K562 (cell line): ENCODE measurements at regions not wholly inside any gene's neighbourhood (a gene's known extent, or its start where the extent isn't known, plus 50 kb on each side); places are given as distances from the start of the nearest gene placed in this dataset.

Experiments used
- DIDO1 ChIP-seq: fragments of 450-650 bp; IDR thresholded peaks from 2 replicates; pipeline ENCODE4 v1.6.1; 2016; ENCODE audit warnings: low read depth, missing biosample characterization, missing genetic modification characterization
- FOXM1 ChIP-seq, 2 experiments: fragments of 450-650 bp in 1 of 2; sonication (generic) in 1 of 2; formaldehyde crosslinking in 1 of 2; IDR thresholded peaks; 2 replicates each; pipeline versions ENCODE4 v1.6.1 to v1.9.0; 2017 to 2022; ENCODE audit warnings: low read depth in 2 of 2, mild to moderate bottlenecking in 2 of 2, missing genetic modification reagents in 1 of 2, moderate library complexity in 1 of 2
- HMGN3 ChIP-seq: IDR thresholded peaks from 2 replicates; pipeline ENCODE4 v1.6.1; 2011; ENCODE audit warnings: borderline replicate concordance, low read depth, mild to moderate bottlenecking, mixed read lengths, low read length; ENCODE audit not compliant: insufficient read length; ENCODE audit errors: extremely low read depth
- L3MBTL2 ChIP-seq: fragments of 450-650 bp; IDR thresholded peaks from 2 replicates; pipeline ENCODE4 v1.6.1; 2016; ENCODE audit warnings: mild to moderate bottlenecking, moderate library complexity
- MAFG ChIP-seq: fragments of 450-650 bp; conservative IDR thresholded peaks from 2 replicates; pipeline ENCODE4 v1.6.1; 2016; ENCODE audit warnings: missing genetic modification characterization, missing compliant biosample characterization
- MTA1 ChIP-seq: fragments of 450-650 bp; IDR thresholded peaks from 2 replicates; pipeline ENCODE4 v1.6.1; 2017; ENCODE audit warnings: borderline replicate concordance
- NCOA6 ChIP-seq: fragments of 450-650 bp; IDR thresholded peaks from 2 replicates; pipeline ENCODE4 v1.6.1; 2017; ENCODE audit warnings: mild to moderate bottlenecking
- NONO ChIP-seq, 2 experiments: fragments of 200-400 bp in 1 of 2; fragments of 450-650 bp in 1 of 2; formaldehyde crosslinking in 1 of 2; IDR thresholded peaks; 2 replicates each; pipeline ENCODE4 v1.6.1; 2017; ENCODE audit warnings: low read depth in 2 of 2, mild to moderate bottlenecking in 2 of 2, moderate library complexity in 2 of 2, low read length in 1 of 2
- POLR2AphosphoS2 ChIP-seq: IDR thresholded peaks from 2 replicates; pipeline ENCODE4 v1.6.1; 2012; ENCODE audit warnings: low read length, improper control_type of control experiment
- POLR2AphosphoS5 ChIP-seq: IDR thresholded peaks from 2 replicates; pipeline ENCODE4 v1.6.1; 2011; ENCODE audit warnings: mild to moderate bottlenecking, low read depth, low read length, moderate library complexity; ENCODE audit not compliant: control insufficient read depth, insufficient read depth
- RBM34 ChIP-seq: fragments of 200-400 bp; formaldehyde crosslinking; IDR thresholded peaks from 2 replicates; pipeline ENCODE4 v1.6.1; 2018; ENCODE audit warnings: low read length, borderline replicate concordance; ENCODE audit not compliant: insufficient read depth
- SIX5 ChIP-seq, 2 experiments: IDR thresholded peaks; 2 replicates each; pipeline ENCODE4 v1.6.1; 2011; ENCODE audit warnings: low read length in 2 of 2, borderline replicate concordance in 1 of 2, low read depth in 1 of 2, mild to moderate bottlenecking in 1 of 2, moderate library complexity in 1 of 2; ENCODE audit not compliant: insufficient read depth in 1 of 2
- U2AF1 ChIP-seq: fragments of 200-400 bp; formaldehyde crosslinking; optimal IDR thresholded peaks from 2 replicates; pipeline ENCODE3; 2017; ENCODE audit warnings: mild to moderate bottlenecking, low read depth, low read length, moderate library complexity
- ZHX1 ChIP-seq: fragments of 150-350 bp; conservative IDR thresholded peaks from 2 replicates; pipeline ENCODE4 v1.6.1; 2014; ENCODE audit warnings: low read length
- TF ChIP-seq, protein P1 (sequence below): sonication (generic); formaldehyde crosslinking; IDR thresholded peaks from 2 replicates; pipeline ENCODE4 v1.8.1; 2023; ENCODE audit warnings: mild to moderate bottlenecking, missing genetic modification reagents
- TF ChIP-seq, protein P2 (sequence below): IDR thresholded peaks from 2 replicates; pipeline ENCODE4 v1.6.1; 2014; ENCODE audit warnings: antibody characterized with exemption

DNA sequence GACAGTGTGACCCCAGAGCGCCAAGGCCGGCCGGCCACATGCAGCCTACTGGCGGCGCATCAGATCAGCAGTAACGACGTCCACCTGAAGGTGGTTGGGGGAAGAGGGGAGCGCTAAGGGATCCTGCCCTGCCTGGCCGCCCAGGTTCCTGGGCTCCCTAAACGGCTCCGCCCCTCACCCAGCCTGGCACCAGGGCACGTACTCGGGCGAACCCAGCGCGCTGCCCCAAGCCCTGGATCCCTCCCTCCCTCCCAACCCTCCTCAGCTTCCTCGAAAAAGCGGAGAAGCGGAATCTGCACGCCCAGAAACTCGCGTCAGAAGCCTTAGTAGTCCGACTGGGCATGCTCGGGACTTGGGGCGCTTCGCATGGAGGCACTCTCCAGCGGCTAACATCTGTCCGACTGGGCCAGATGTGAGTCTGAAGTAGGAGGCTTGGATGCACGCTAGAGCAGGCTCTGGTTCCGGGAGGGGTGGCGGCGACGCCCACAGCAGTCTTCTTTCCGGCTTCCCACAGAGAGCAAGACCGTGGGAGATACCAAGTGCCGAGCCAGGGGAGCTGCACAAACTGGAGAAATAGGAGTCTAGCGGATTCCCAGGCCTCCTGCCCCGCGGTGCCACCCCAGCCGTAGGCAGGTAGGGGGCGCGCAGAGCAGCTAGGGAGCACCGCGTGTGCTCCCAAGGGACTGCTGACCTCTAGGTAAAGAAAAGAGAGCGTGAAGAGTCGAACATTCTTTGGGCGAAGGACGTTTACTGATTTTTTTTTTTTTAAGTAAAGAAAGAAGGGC is 114.3 kb upstream of the TEX13C start (continued):
- TF ChIP-seq ZHX1 (no peak), POLR2AphosphoS5 (no peak), U2AF1 (no peak), MAFG (no peak), NONO (IDR thresholded peaks at IDR 0.05; ENCODE audit: low read depth in 2 of 2, low read length in 1 of 2) (no peak), RBM34 (no peak), POLR2AphosphoS2 (no peak), DIDO1 (no peak), SIX5 (IDR thresholded peaks at IDR 0.05; ENCODE audit: borderline replicate concordance in 1 of 2, insufficient read depth in 1 of 2, low read depth in 1 of 2, low read length in 2 of 2) (no peak), NCOA6 (no peak), HMGN3 (no peak), FOXM1 (IDR thresholded peaks at IDR 0.05; ENCODE audit: low read depth) (no peak), FOXM1 (CRISPR knock-in tag; IDR thresholded peaks at IDR 0.05; ENCODE audit: low read depth) (no peak), MTA1 (no peak), L3MBTL2 (peak; percentile 33; the same call in 1 of the 2 replicates)
- TF ChIP-seq, protein P1, sequence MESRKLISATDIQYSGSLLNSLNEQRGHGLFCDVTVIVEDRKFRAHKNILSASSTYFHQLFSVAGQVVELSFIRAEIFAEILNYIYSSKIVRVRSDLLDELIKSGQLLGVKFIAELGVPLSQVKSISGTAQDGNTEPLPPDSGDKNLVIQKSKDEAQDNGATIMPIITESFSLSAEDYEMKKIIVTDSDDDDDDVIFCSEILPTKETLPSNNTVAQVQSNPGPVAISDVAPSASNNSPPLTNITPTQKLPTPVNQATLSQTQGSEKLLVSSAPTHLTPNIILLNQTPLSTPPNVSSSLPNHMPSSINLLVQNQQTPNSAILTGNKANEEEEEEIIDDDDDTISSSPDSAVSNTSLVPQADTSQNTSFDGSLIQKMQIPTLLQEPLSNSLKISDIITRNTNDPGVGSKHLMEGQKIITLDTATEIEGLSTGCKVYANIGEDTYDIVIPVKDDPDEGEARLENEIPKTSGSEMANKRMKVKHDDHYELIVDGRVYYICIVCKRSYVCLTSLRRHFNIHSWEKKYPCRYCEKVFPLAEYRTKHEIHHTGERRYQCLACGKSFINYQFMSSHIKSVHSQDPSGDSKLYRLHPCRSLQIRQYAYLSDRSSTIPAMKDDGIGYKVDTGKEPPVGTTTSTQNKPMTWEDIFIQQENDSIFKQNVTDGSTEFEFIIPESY (CRISPR knock-in tag), result peak; percentile 92
- TF ChIP-seq, protein P2, sequence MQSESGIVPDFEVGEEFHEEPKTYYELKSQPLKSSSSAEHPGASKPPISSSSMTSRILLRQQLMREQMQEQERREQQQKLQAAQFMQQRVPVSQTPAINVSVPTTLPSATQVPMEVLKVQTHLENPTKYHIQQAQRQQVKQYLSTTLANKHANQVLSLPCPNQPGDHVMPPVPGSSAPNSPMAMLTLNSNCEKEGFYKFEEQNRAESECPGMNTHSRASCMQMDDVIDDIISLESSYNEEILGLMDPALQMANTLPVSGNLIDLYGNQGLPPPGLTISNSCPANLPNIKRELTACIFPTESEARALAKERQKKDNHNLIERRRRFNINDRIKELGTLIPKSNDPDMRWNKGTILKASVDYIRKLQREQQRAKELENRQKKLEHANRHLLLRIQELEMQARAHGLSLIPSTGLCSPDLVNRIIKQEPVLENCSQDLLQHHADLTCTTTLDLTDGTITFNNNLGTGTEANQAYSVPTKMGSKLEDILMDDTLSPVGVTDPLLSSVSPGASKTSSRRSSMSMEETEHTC, result no peak
